ENCODE measurements at regions not wholly inside any gene's neighbourhood (a gene's known extent, or its start where the extent isn't known, plus 50 kb on each side); places are given as distances from the start of the nearest gene placed in this dataset.

DNA sequence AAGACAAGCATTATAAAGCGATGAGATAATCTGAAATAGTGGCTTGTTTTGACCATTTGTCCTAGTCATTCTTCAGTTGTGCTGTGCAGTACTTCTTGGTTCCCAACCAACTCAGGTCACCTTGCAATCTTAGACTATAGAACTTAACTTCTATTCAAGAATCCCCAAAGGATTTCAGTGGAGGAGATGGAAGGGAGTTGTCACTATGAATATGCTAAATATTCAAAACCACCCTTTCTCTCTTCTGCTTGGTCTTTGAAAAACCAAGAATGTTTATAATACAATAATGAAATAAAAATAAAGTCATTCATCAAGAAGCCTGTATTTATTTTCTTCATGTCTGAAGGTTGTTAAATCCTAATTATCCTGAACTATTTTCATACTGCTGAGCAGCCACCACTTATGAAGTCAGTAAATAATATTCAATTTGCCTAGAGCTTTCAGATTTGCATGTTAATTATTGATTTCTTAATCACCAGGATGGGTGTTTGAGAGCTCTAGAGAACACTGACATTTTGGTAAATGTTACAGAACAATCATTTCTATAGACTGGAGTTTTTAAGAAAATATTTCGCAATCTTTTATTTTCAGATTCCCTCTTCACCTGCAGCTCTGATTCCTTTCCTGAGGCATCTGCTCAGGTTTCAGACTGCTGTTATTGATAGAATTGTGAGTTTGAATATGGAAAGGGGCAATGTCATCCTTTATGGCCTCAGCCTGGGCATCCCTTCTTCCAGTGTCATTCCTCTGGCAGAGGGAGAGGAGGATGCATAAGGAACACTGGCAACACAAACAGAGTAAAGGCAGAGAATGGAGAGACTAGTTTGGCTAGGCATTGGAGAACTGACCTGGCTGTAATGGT is 91.5 kb upstream of the USP47 start:
- H3K27me3 ChIP-seq: no peaks in the 10 kb centered on the region
- WGBS, 2 donors: 96 to 100% methylated on average over 2 of the region's 2 CpGs
- H3K4me1 ChIP-seq: no peaks in the 10 kb centered on the region
- TF ChIP-seq CTCF (IDR thresholded peaks at IDR 0.05) (no peak), POLR2A (IDR thresholded peaks at IDR 0.05) (no peak)
- intact Hi-C loops (cut with DNase I): no loop called here
- no peak for DNase-seq
- no peaks in the 10 kb centered on the region for H3K36me3 ChIP-seq
- H3K4me3 ChIP-seq (replicated peaks in 1 of 3): no peak overlapping the region
- no peaks in the 10 kb centered on the region for H3K9me3 ChIP-seq
- no peak overlapping the region for H3K27ac ChIP-seq

GRCh38 chr11:11748706-11749365 is 92.9 kb upstream of the USP47 start:
- H3K9me3 ChIP-seq: no peaks in the 10 kb centered on the region
- no peak for DNase-seq
- no peak overlapping the region for H3K4me3 ChIP-seq (replicated peaks in 1 of 3)
- intact Hi-C loops (cut with DNase I): no loop called here
- no peaks in the 10 kb centered on the region for H3K27me3 ChIP-seq
- H3K27ac ChIP-seq: no peak overlapping the region
- no peaks in the 10 kb centered on the region for H3K36me3 ChIP-seq
- no peaks in the 10 kb centered on the region for H3K4me1 ChIP-seq
- whole genome bisulfite sequencing, 2 donors: 80 to 84% methylated on average over 4 of the region's 4 CpGs
- TF ChIP-seq CTCF (IDR thresholded peaks at IDR 0.05): no peak

DNA sequence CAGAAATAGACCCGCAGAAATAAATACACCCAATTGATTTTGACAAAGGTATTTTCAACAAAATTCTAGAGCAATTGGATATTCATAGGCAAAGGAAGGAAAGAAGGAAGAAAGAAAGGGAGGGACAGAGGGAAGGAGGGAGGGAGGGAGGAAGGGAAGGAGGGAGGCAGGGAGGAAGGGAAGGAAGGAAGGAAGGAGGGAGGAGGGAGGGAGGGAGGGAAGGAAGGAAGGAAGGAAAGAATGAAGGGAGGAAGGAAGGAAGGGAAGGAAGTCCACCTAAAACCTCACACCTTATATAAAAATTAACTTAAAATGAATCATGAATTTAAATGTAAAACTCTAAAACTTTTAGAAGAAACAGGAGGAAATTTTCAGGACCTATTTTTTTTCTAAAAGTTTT is 94.2 kb upstream of the USP47 start:
- intact Hi-C loops (cut with DNase I): no loop called here
- DNase-seq: no peak

DNA sequence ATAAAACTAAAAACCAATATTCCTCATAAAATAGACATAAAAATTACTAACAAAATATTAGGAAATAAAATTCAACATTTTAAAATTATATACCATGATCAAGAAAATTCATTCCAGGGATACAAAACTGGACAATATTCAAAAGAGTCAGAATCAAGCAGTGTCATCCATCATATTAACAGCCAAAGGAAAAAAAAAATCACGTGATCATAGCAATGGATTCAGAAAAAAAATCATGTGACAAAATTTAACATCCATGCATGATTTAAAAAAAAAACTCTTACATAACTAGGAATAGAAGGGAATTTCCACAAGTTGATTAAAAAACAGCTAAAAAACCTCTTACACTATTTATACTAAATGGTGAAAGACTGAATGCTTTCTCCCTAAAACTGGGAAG is 95.3 kb upstream of the USP47 start:
- Histone ChIP-seq H3K4me3 (replicated peaks in 1 of 3) (no peak overlapping the region), H3K4me1 (no peaks in the 10 kb centered on the region), H3K9me3 (no peaks in the 10 kb centered on the region), H3K27ac (no peak overlapping the region), H3K36me3 (no peaks in the 10 kb centered on the region), H3K27me3 (no peaks in the 10 kb centered on the region)
- WGBS, 2 donors: 90 to 98% methylated on average over 1 of the region's 1 CpG
- TF ChIP-seq POLR2A (IDR thresholded peaks at IDR 0.05) (no peak), CTCF (IDR thresholded peaks at IDR 0.05) (no peak)
- no peak for DNase-seq
- intact Hi-C loops (cut with DNase I): no loop called here

More for the DNA sequence above, 94.2 kb upstream of the USP47 start:
- Histone ChIP-seq H3K9me3 (no peaks in the 10 kb centered on the region), H3K36me3 (no peaks in the 10 kb centered on the region), H3K27me3 (no peaks in the 10 kb centered on the region), H3K4me3 (replicated peaks in 1 of 3) (no peak overlapping the region), H3K27ac (no peak overlapping the region), H3K4me1 (no peaks in the 10 kb centered on the region)
- TF ChIP-seq CTCF (IDR thresholded peaks at IDR 0.05) (no peak), POLR2A (IDR thresholded peaks at IDR 0.05) (no peak)
- 90 to 96% methylated on average over 1 of the region's 1 CpG for WGBS, 2 donors

GRCh38 chr11:11743216-11743615 is 98.6 kb upstream of the USP47 start:
- DNase-seq: no peak
- WGBS, 2 donors: 90 to 95% methylated on average over 3 of the region's 3 CpGs
- H3K9me3 ChIP-seq: no peaks in the 10 kb centered on the region
- intact Hi-C loops (cut with DNase I): no loop called here
- TF ChIP-seq CTCF (IDR thresholded peaks at IDR 0.05) (no peak), POLR2A (IDR thresholded peaks at IDR 0.05) (no peak)
- H3K4me3 ChIP-seq (replicated peaks in 1 of 3): no peak overlapping the region
- no peaks in the 10 kb centered on the region for H3K4me1 ChIP-seq
- H3K27me3 ChIP-seq: no peaks in the 10 kb centered on the region
- H3K36me3 ChIP-seq: no peaks in the 10 kb centered on the region
- H3K27ac ChIP-seq: no peak overlapping the region

Data from thyroid gland (tissue), 4 donors.